Psoas muscle (tissue), 7 donors: ENCODE measurements at regions not wholly inside any gene's neighbourhood (a gene's known extent, or its start where the extent isn't known, plus 50 kb on each side); places are given as distances from the start of the nearest gene placed in this dataset.

Source experiments
- ATAC-seq, 4 donors: fragments of 200-7000 bp; cut with Tn5 transposase; one replicate each; pipeline ENCODE4 v1.9.1; 2020; ENCODE audit warnings: moderate library complexity in 3 of 4, mild to moderate bottlenecking in 2 of 4
- DNase-seq, 2 donors: peaks; one replicate each; pipeline ENCODE4 v3.0.0-alpha.2; 2020
- H3K27ac ChIP-seq: fragments of 200-600 bp; one replicate; pipeline ENCODE4 v1.8.0; 2022
- H3K27me3 ChIP-seq, 3 donors: fragments of 200-600 bp in 1 of 3; one replicate each; pipeline versions ENCODE4 v1.6.1 to v1.8.0; 2013 to 2022; ENCODE audit warnings: low read length in 2 of 3, mild to moderate bottlenecking in 2 of 3, moderate library complexity in 1 of 3; ENCODE audit not compliant: insufficient read depth in 3 of 3
- H3K36me3 ChIP-seq, 2 donors: fragments of 200-600 bp in 1 of 2; one replicate each; pipeline versions ENCODE4 v1.6.1 to v1.8.0; 2013 to 2022; ENCODE audit warnings: low read depth in 1 of 2, mild to moderate bottlenecking in 1 of 2, moderate library complexity in 1 of 2; ENCODE audit not compliant: insufficient read depth in 1 of 2
- H3K4me1 ChIP-seq: fragments of 200-600 bp; one replicate; pipeline ENCODE4 v1.8.0; 2022
- H3K4me3 ChIP-seq: fragments of 200-600 bp; one replicate; pipeline ENCODE4 v1.8.0; 2022; ENCODE audit warnings: mild to moderate bottlenecking
- H3K9me3 ChIP-seq: fragments of 200-600 bp; one replicate; pipeline ENCODE4 v1.8.0; 2022
- WGBS, 3 donors: extraction: QIAGEN DNeasy Blood & Tissue Kit; methylation state at CpG; one replicate each; pipeline versions ENCODE4 v1.1.6 to v1.1.7; 2013; 5-methylcytosine and 5-hydroxymethylcytosine counted together
- intact Hi-C, 2 donors: fragments of 100-400 bp; cut with DNase I; formaldehyde crosslinking; loops; one replicate each; pipeline versions ENCODE4 v1.11.0 to v1.14.2; 2022
- TF ChIP-seq, protein P1 (sequence below): fragments of 200-600 bp; IDR thresholded peaks from one replicate; pipeline ENCODE4 v1.8.0; 2022; ENCODE audit warnings: antibody characterized with exemption
- donor health status: healthy with polysubstance abuse.
- donor health status: DM: no; HTN: no; CAD: no; lungs with moderate emphysema.
- donor health status: Bipolar disorder and iron deficiency.
- donor health status: healthy.
- donor health status: DM: yes; HTN: yes; CAD: no.
- donor health status: DM: no; HTN: no; CAD: no.
- donor health status: DM: yes; HTN: yes; CAD: no.

DNA sequence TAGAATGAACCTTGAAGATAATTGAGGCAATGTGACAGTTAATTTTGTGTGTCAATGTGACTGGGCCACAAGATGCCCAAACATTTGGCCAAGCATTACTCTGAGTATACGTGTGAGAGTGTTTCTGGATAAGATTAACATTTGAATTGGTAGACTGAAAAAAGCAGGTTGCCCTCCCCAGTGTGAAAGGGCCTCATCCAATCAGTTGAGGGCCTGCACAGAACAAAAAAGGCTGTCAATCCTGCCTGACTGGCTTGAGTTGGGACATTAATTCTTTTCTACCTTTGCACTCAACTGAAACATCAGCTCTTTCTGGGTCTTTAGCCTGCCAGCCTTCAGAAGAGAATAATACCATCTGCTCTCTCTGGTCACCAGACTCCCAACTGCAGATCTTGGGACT lies 56.6 kb upstream of the PDE1C start:
- Histone ChIP-seq H3K36me3 (no peaks in the 10 kb centered on the region), H3K4me1 (no peaks in the 10 kb centered on the region), H3K9me3 (peaks cover 9% of the 10 kb centered on the region), H3K27ac (no peak overlapping the region), H3K4me3 (no peak overlapping the region), H3K27me3 (no peaks in the 10 kb centered on the region)
- intact Hi-C loops = no loop called here
- ATAC-seq = no peak
- DNase-seq = no peak
- TF ChIP-seq, protein P1, sequence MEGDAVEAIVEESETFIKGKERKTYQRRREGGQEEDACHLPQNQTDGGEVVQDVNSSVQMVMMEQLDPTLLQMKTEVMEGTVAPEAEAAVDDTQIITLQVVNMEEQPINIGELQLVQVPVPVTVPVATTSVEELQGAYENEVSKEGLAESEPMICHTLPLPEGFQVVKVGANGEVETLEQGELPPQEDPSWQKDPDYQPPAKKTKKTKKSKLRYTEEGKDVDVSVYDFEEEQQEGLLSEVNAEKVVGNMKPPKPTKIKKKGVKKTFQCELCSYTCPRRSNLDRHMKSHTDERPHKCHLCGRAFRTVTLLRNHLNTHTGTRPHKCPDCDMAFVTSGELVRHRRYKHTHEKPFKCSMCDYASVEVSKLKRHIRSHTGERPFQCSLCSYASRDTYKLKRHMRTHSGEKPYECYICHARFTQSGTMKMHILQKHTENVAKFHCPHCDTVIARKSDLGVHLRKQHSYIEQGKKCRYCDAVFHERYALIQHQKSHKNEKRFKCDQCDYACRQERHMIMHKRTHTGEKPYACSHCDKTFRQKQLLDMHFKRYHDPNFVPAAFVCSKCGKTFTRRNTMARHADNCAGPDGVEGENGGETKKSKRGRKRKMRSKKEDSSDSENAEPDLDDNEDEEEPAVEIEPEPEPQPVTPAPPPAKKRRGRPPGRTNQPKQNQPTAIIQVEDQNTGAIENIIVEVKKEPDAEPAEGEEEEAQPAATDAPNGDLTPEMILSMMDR = no peak
- WGBS, 3 donors = 59 to 76% (median 69%) methylated on average over 1 of the region's 1 CpG
